Breast epithelium (tissue), 3 donors: ENCODE measurements at regions not wholly inside any gene's neighbourhood (a gene's known extent, or its start where the extent isn't known, plus 50 kb on each side); places are given as distances from the start of the nearest gene placed in this dataset.

Source experiments
- POLR2A ChIP-seq: fragments of 450-650 bp; IDR thresholded peaks from one replicate; pipeline ENCODE4 v1.6.1; 2016; ENCODE audit warnings: antibody characterized with exemption, mild to moderate bottlenecking, moderate library complexity
- POLR2AphosphoS5 ChIP-seq, 3 donors: sonication (generic); formaldehyde crosslinking; IDR thresholded peaks; one replicate each; pipeline ENCODE4 v1.6.1; 2017; ENCODE audit warnings: antibody characterized with exemption in 3 of 3
- TF ChIP-seq, protein P1 (sequence below), 3 donors: fragments of 450-650 bp; IDR thresholded peaks; one replicate each; pipeline ENCODE4 v1.5.1; 2016 to 2017; ENCODE audit warnings: antibody characterized with exemption in 3 of 3, mild to moderate bottlenecking in 3 of 3, moderate library complexity in 3 of 3

DNA sequence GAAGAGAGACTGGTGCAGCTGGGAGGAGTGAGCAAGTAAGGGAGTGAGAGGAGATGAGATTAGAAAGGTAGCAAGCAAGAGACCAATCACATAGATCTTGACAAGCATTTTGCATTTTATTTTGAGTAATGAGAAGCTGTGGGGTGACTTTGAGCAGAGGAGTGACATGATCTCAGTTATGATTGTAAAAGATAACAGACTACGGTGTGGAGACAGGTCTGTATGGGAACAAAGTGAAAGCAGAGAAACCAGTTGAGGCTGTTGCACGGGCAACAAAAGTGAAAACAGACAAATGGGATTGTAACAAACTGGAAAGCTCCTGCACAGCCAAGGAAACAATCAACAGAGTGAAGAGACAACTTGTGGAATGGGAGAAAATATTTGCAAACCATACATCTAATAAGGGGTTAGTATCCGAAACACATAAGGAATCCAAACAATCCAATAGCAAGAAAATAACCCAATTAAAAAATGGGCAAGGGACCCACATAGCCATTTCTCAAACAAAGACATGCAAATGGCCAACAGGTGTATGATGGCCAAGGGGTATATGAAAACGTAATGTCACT is 68.4 kb downstream of the SNRPE start:
- no peak for TF ChIP-seq POLR2A
- TF ChIP-seq, protein P1, sequence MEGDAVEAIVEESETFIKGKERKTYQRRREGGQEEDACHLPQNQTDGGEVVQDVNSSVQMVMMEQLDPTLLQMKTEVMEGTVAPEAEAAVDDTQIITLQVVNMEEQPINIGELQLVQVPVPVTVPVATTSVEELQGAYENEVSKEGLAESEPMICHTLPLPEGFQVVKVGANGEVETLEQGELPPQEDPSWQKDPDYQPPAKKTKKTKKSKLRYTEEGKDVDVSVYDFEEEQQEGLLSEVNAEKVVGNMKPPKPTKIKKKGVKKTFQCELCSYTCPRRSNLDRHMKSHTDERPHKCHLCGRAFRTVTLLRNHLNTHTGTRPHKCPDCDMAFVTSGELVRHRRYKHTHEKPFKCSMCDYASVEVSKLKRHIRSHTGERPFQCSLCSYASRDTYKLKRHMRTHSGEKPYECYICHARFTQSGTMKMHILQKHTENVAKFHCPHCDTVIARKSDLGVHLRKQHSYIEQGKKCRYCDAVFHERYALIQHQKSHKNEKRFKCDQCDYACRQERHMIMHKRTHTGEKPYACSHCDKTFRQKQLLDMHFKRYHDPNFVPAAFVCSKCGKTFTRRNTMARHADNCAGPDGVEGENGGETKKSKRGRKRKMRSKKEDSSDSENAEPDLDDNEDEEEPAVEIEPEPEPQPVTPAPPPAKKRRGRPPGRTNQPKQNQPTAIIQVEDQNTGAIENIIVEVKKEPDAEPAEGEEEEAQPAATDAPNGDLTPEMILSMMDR (IDR thresholded peaks at IDR 0.05): no peak
- no peak for TF ChIP-seq POLR2AphosphoS5 (IDR thresholded peaks at IDR 0.05)
